ENCODE measurements at regions not wholly inside any gene's neighbourhood (a gene's known extent, or its start where the extent isn't known, plus 50 kb on each side); places are given as distances from the start of the nearest gene placed in this dataset.

GRCh38 chr12:93962336-93962735 lies 186.0 kb upstream of the PLXNC1 start:
- no peak for TF ChIP-seq CEBPB (IDR thresholded peaks at IDR 0.05; ENCODE audit: low read depth)
- no peak for TF ChIP-seq CTCF (IDR thresholded peaks at IDR 0.05 in 2 of 3, conservative IDR thresholded peaks at IDR 0.05 in 1 of 3; ENCODE audit: borderline replicate concordance in 1 of 3, insufficient read depth in 1 of 3, low read depth in 2 of 3, low read length in 2 of 3)
- TF ChIP-seq SIN3A (IDR thresholded peaks at IDR 0.05; ENCODE audit: low read depth) = no peak
- no peak for TF ChIP-seq EGR1 (IDR thresholded peaks at IDR 0.05; ENCODE audit: low read depth)
- TF ChIP-seq ZNF274 (IDR thresholded peaks at IDR 0.05; ENCODE audit: low read depth, low read length) = no peak
- TF ChIP-seq ZFX (IDR thresholded peaks at IDR 0.05) = no peak
- no peak for TF ChIP-seq POLR2AphosphoS5 (IDR thresholded peaks at IDR 0.05; ENCODE audit: low read depth, low read length)
- TF ChIP-seq REST (IDR thresholded peaks at IDR 0.05; ENCODE audit: low read depth) = no peak
- no peak for TF ChIP-seq CBX3 (IDR thresholded peaks at IDR 0.05; ENCODE audit: low read depth)
- TF ChIP-seq POLR2A (IDR thresholded peaks at IDR 0.05; ENCODE audit: borderline replicate concordance, extremely low read depth, insufficient read depth, insufficient read length) = no peak
- no peak for TF ChIP-seq SRF (IDR thresholded peaks at IDR 0.05; ENCODE audit: low read depth)
- TF ChIP-seq TCF7L2 (IDR thresholded peaks at IDR 0.05; ENCODE audit: borderline replicate concordance, extremely low read depth, insufficient read depth, insufficient read length) = no peak

Data from HCT116 (cell line).